ENCODE measurements at regions not wholly inside any gene's neighbourhood (a gene's known extent, or its start where the extent isn't known, plus 50 kb on each side); places are given as distances from the start of the nearest gene placed in this dataset.
"Not testable (repeated sequence)": the region's sequence is repeated elsewhere in the genome, so short reads cannot be mapped to it uniquely, and the experiment has no call there.

- DNase-seq = no peak
These were observed 128.9 kb downstream of the CD164 start for GRCh38 chr6:109253366-109253765.

- no peak for DNase-seq
These were observed 129.8 kb downstream of the CD164 start for GRCh38 chr6:109252261-109253041.

- no peak for DNase-seq
These were observed 130.4 kb downstream of the CD164 start for GRCh38 chr6:109251839-109252238.

GRCh38 chr6:109250544-109251156 is 131.6 kb downstream of the CD164 start:
- not testable (repeated sequence) for DNase-seq

GRCh38 chr6:109243863-109244825 is 138.1 kb downstream of the CD164 start:
- no peak for DNase-seq

- no peak for DNase-seq
These were observed 139.3 kb downstream of the CD164 start for GRCh38 chr6:109242925-109243324.

GRCh38 chr6:109242029-109242428 is 140.2 kb downstream of the CD164 start:
- DNase-seq = no peak

- no peak for DNase-seq
These were observed 141.1 kb downstream of the CD164 start for GRCh38 chr6:109241199-109241598.

- DNase-seq = no peak
These were observed 141.7 kb downstream of the CD164 start for GRCh38 chr6:109240370-109241084.

- DNase-seq = no peak
These were observed 142.5 kb downstream of the CD164 start for GRCh38 chr6:109239651-109240321.

- no peak for DNase-seq
These were observed 143.1 kb downstream of the CD164 start for GRCh38 chr6:109239160-109239559.

GRCh38 chr6:109238396-109238795 is 143.1 kb downstream of the CEP57L1 start:
- DNase-seq = no peak

- DNase-seq = no peak
These were observed 142.7 kb downstream of the CEP57L1 start for GRCh38 chr6:109237986-109238329.

GRCh38 chr6:109237077-109237985 is 142.0 kb downstream of the CEP57L1 start:
- no peak for DNase-seq

GRCh38 chr6:109236115-109237076 is 141.1 kb downstream of the CEP57L1 start:
- no peak for DNase-seq

- no peak for DNase-seq
These were observed 140.3 kb downstream of the CEP57L1 start for GRCh38 chr6:109235481-109236038.

GRCh38 chr6:109230453-109230852 is 135.1 kb downstream of the CEP57L1 start:
- no peak for DNase-seq

- DNase-seq = no peak
These were observed 134.2 kb downstream of the CEP57L1 start for GRCh38 chr6:109229536-109229935.

- DNase-seq = no peak
These were observed 132.3 kb downstream of the CEP57L1 start for GRCh38 chr6:109227646-109228045.

GRCh38 chr6:109226353-109226752 is 131.0 kb downstream of the CEP57L1 start:
- no peak for DNase-seq

Data from NCI-H2081 (cell line).